H1 (cell line): ENCODE measurements at regions not wholly inside any gene's neighbourhood (a gene's known extent, or its start where the extent isn't known, plus 50 kb on each side); places are given as distances from the start of the nearest gene placed in this dataset.

Experiments used
- CTCF ChIA-PET: fragments of 300-600 bp; sonication (Branson Sonifier 250); formaldehyde crosslinking; loops from one replicate; lab custom pipeline; 2021; ENCODE audit not compliant: partially characterized antibody; lab: Charles Lee
- POLR2A ChIA-PET: fragments of 300-600 bp; sonication (Branson Sonifier 250); formaldehyde crosslinking; loops from one replicate; lab custom pipeline; 2021; ENCODE audit warnings: inconsistent platforms; ENCODE audit not compliant: partially characterized antibody; lab: Charles Lee
- DNase-seq, 2 experiments: peaks; one replicate each; pipeline versions ENCODE4 v3.0.0 to v3.0.0-alpha.2; 2010 to 2022; ENCODE audit warnings: low spot score in 2 of 2, low read depth in 1 of 2, mixed read lengths in 1 of 2
- FAIRE-seq: peaks from 2 replicates; lab custom pipeline; 2011; peaks lifted over from hg19 to GRCh38; lab: Jason Lieb, UNC
- H2AFZ ChIP-seq: 2 replicates; pipeline ENCODE4 v1.8.1; 2012; ENCODE audit warnings: low read length, inconsistent platforms
- H2AK5ac ChIP-seq: 2 replicates; pipeline ENCODE4 v1.6.1; 2013; ENCODE audit warnings: low read depth, low read length
- H2BK120ac ChIP-seq: replicated peaks from 2 replicates; pipeline ENCODE3; 2013; ENCODE audit warnings: low read depth, low read length, inconsistent platforms
- H2BK12ac ChIP-seq: 2 replicates; pipeline ENCODE4 v1.6.1; 2013; ENCODE audit warnings: low read depth, low read length
- H2BK15ac ChIP-seq: 2 replicates; pipeline ENCODE4 v1.6.1; 2013; ENCODE audit warnings: low read length
- H2BK20ac ChIP-seq: 2 replicates; pipeline ENCODE4 v1.6.1; 2013; ENCODE audit warnings: low read length
- H2BK5ac ChIP-seq: 2 replicates; pipeline ENCODE4 v1.6.1; 2013; ENCODE audit warnings: low read depth, low read length
- H3K14ac ChIP-seq: 2 replicates; pipeline ENCODE4 v1.6.1; 2013; ENCODE audit warnings: inconsistent platforms; ENCODE audit not compliant: insufficient read length
- H3K18ac ChIP-seq: 2 replicates; pipeline ENCODE4 v1.6.1; 2013; ENCODE audit warnings: low read length; ENCODE audit errors: extremely low read depth
- H3K23ac ChIP-seq: 2 replicates; pipeline ENCODE4 v1.6.1; 2013; ENCODE audit warnings: inconsistent platforms; ENCODE audit not compliant: insufficient read length
- H3K23me2 ChIP-seq: 2 replicates; pipeline ENCODE4 v1.6.1; 2013; ENCODE audit warnings: low read depth, low read length
- H3K27ac ChIP-seq: 2 replicates; pipeline ENCODE4 v1.6.1; 2011; ENCODE audit warnings: low read depth, low read length, inconsistent platforms
- H3K27me3 ChIP-seq, 4 experiments: replicated peaks in 1 of 4; 1 replicate in 1 of 4; 2 replicates in 3 of 4; pipeline versions ENCODE4 v1.6.1 to v1.8.1; 2011 to 2013; ENCODE audit warnings: low read length in 3 of 4, mild to moderate bottlenecking in 3 of 4, inconsistent platforms in 2 of 4, mixed read lengths in 2 of 4, moderate library complexity in 1 of 4; ENCODE audit not compliant: control insufficient read depth in 3 of 4, insufficient read depth in 3 of 4; ENCODE audit errors: extremely low read depth in 1 of 4
- H3K36me3 ChIP-seq, 4 experiments: 2 replicates each; pipeline versions ENCODE4 v1.6.1 to v1.8.1; 2011 to 2013; ENCODE audit warnings: mild to moderate bottlenecking in 4 of 4, low read length in 3 of 4, moderate library complexity in 2 of 4, control low read depth in 1 of 4, inconsistent platforms in 1 of 4; ENCODE audit not compliant: insufficient read depth in 4 of 4, control insufficient read depth in 2 of 4
- H3K4ac ChIP-seq: replicated peaks from 2 replicates; pipeline ENCODE3; 2013; ENCODE audit warnings: low read length, low read depth, mixed read lengths, inconsistent platforms; ENCODE audit not compliant: insufficient read length
- H3K4me1 ChIP-seq, 4 experiments: replicated peaks in 1 of 4; 1 replicate in 1 of 4; 2 replicates in 3 of 4; pipeline versions ENCODE4 v1.6.1 to v1.8.1; 2011 to 2013; ENCODE audit warnings: low read length in 3 of 4, inconsistent platforms in 2 of 4, mixed read lengths in 1 of 4; ENCODE audit not compliant: insufficient read depth in 4 of 4, control insufficient read depth in 3 of 4
- H3K4me2 ChIP-seq, 2 experiments: 2 replicates each; pipeline versions ENCODE4 v1.6.1 to v1.8.1; 2011 to 2013; ENCODE audit warnings: low read depth in 2 of 2, low read length in 2 of 2, control low read depth in 1 of 2, inconsistent platforms in 1 of 2, mild to moderate bottlenecking in 1 of 2; ENCODE audit not compliant: insufficient read depth in 1 of 2
- H3K4me3 ChIP-seq, 4 experiments: fragments of 200-600, 300-600 bp in 1 of 4; sonication (generic), shearing (Covaris generic), sonication (Bioruptor Twin) in 1 of 4; 2 replicates each; pipeline versions ENCODE4 v1.5.1 to v1.8.1; 2011 to 2016; ENCODE audit warnings: low read length in 4 of 4, low read depth in 3 of 4, control low read depth in 2 of 4, inconsistent platforms in 2 of 4, mild to moderate bottlenecking in 2 of 4, mixed read lengths in 1 of 4, moderate library complexity in 1 of 4; ENCODE audit not compliant: insufficient read depth in 2 of 4; ENCODE audit errors: extremely low read depth in 1 of 4
- H3K56ac ChIP-seq: replicated peaks from 2 replicates; pipeline ENCODE3; 2013; ENCODE audit warnings: low read depth, mild to moderate bottlenecking, mixed read lengths, low read length, inconsistent platforms; ENCODE audit not compliant: insufficient read length
- H3K79me1 ChIP-seq: 2 replicates; pipeline ENCODE4 v1.6.1; 2013; ENCODE audit warnings: low read depth, low read length, control low read depth
- H3K79me2 ChIP-seq, 2 experiments: 2 replicates each; pipeline versions ENCODE4 v1.6.1 to v1.8.1; 2012 to 2013; ENCODE audit warnings: low read length in 2 of 2, mild to moderate bottlenecking in 2 of 2, inconsistent platforms in 1 of 2; ENCODE audit not compliant: insufficient read depth in 2 of 2, control insufficient read depth in 1 of 2
- H3K9ac ChIP-seq, 4 experiments: replicated peaks in 1 of 4; 1 replicate in 1 of 4; 2 replicates in 3 of 4; pipeline versions ENCODE4 v1.6.1 to v1.8.1; 2011 to 2013; ENCODE audit warnings: low read depth in 3 of 4, low read length in 3 of 4, control low read depth in 2 of 4, mild to moderate bottlenecking in 2 of 4, moderate library complexity in 2 of 4, inconsistent platforms in 1 of 4; ENCODE audit errors: extremely low read depth in 1 of 4
- H3K9me3 ChIP-seq, 2 experiments: 2 replicates each; pipeline versions ENCODE4 v1.6.1 to v1.8.1; 2012 to 2013; ENCODE audit warnings: mild to moderate bottlenecking in 2 of 2, moderate library complexity in 2 of 2, control low read depth in 1 of 2, inconsistent platforms in 1 of 2, low read depth in 1 of 2, low read length in 1 of 2, mixed read lengths in 1 of 2; ENCODE audit not compliant: insufficient read depth in 2 of 2
- H4K20me1 ChIP-seq, 2 experiments: replicated peaks in 1 of 2; 2 replicates each; pipeline versions ENCODE3 to v1.8.1; 2011 to 2013; ENCODE audit warnings: inconsistent platforms in 2 of 2, low read length in 2 of 2, mild to moderate bottlenecking in 1 of 2; ENCODE audit not compliant: insufficient read depth in 2 of 2, control insufficient read depth in 1 of 2
- H4K5ac ChIP-seq: 2 replicates; pipeline ENCODE4 v1.6.1; 2013; ENCODE audit warnings: low read length, low read depth, mixed read lengths, inconsistent platforms; ENCODE audit not compliant: insufficient read length
- H4K8ac ChIP-seq: 2 replicates; pipeline ENCODE4 v1.8.0; 2013; ENCODE audit warnings: mild to moderate bottlenecking, moderate library complexity, low read length, inconsistent platforms; ENCODE audit not compliant: insufficient read depth; ENCODE audit errors: extremely low read depth
- H4K91ac ChIP-seq: replicated peaks from 2 replicates; pipeline ENCODE3; 2013; ENCODE audit warnings: low read length, mixed read lengths, inconsistent platforms; ENCODE audit not compliant: insufficient read length
- BRCA1 ChIP-seq: IDR thresholded peaks from 2 replicates; pipeline ENCODE4 v1.6.1; 2012; ENCODE audit warnings: low read depth, low read length, improper control_type of control experiment
- CEBPB ChIP-seq: IDR thresholded peaks from 2 replicates; pipeline ENCODE4 v1.6.1; 2012; ENCODE audit warnings: low read depth, low read length
- SIN3A ChIP-seq, 2 experiments: IDR thresholded peaks in 1 of 2; conservative IDR thresholded peaks in 1 of 2; 2 replicates each; pipeline ENCODE4 v1.6.1; 2011 to 2012; ENCODE audit warnings: low read length in 2 of 2, improper control_type of control experiment in 1 of 2, low read depth in 1 of 2, mild to moderate bottlenecking in 1 of 2
- WGBS, 2 experiments: shearing (Covaris generic) in 1 of 2; methylation state at CpG; one replicate each; pipeline versions ENCODE4 v1.1.6 to v1.1.7; 2013 to 2015; ENCODE audit warnings: low lambda C conversion rate in 2 of 2, mixed read lengths in 2 of 2, inconsistent platforms in 1 of 2, low coverage in 1 of 2, missing lambda C conversion rate in 1 of 2; ENCODE audit not compliant: insufficient replicate concordance in 2 of 2, insufficient coverage in 1 of 2, insufficient read length in 1 of 2; ENCODE audit errors: extremely low coverage in 1 of 2, missing lambda C conversion rate in 1 of 2; 5-methylcytosine and 5-hydroxymethylcytosine counted together

- CTCF ChIA-PET = interaction anchor here (0.6 kb wide), 1 partner anchor 276 kb away, joined by 3 read pairs; no protein-coding TSS in a partner anchor
- Histone ChIP-seq H2BK12ac (no peak overlapping the region), H4K5ac (no peak overlapping the region), H3K79me1 (no peaks in the 10 kb centered on the region), H3K56ac (no peak overlapping the region), H2BK20ac (no peak overlapping the region), H3K23ac (no peak overlapping the region), H3K4me2 (no peak overlapping the region), H3K9ac (no peak overlapping the region), H2BK15ac (no peak overlapping the region), H3K4me3 (no peak overlapping the region), H3K79me2 (no peaks in the 10 kb centered on the region), H3K4ac (no peak overlapping the region), H2AFZ (no peak overlapping the region), H4K20me1 (no peaks in the 10 kb centered on the region), H3K27ac (no peak overlapping the region), H4K91ac (no peak overlapping the region), H3K36me3 (no peaks in the 10 kb centered on the region), H3K23me2 (no peaks in the 10 kb centered on the region; the same call in 1 of the 2 replicates), H3K9me3 (no peaks in the 10 kb centered on the region), H3K4me1 (peaks cover 0 to 4% (median 0%) of the 10 kb centered on the region in 4 experiments; a peak in 2 of 7 replicates), H2AK5ac (no peak overlapping the region), H3K27me3 (no peaks in the 10 kb centered on the region), H3K18ac (no peak overlapping the region), H4K8ac (no peak overlapping the region), H2BK120ac (no peak overlapping the region), H2BK5ac (no peak overlapping the region), H3K14ac (no peak overlapping the region)
- FAIRE-seq = no peak
- TF ChIP-seq CEBPB (no peak), SIN3A (conservative IDR thresholded peaks at IDR 0.05 in 1 of 2, IDR thresholded peaks at IDR 0.05 in 1 of 2; ENCODE audit: low read depth in 1 of 2, low read length in 2 of 2) (no peak), BRCA1 (no peak)
- WGBS, 2 experiments = 82% methylated on average over 2 of the region's 2 CpGs; no CpG with 5 or more reads in 1 of the 2 experiments
- DNase-seq = no peak
- POLR2A ChIA-PET = no interaction called here
Measured at GRCh38 chr12:25796523-25797000, 161.9 kb upstream of the RASSF8 start.
